ENCODE measurements at regions not wholly inside any gene's neighbourhood (a gene's known extent, or its start where the extent isn't known, plus 50 kb on each side); places are given as distances from the start of the nearest gene placed in this dataset.

DNA sequence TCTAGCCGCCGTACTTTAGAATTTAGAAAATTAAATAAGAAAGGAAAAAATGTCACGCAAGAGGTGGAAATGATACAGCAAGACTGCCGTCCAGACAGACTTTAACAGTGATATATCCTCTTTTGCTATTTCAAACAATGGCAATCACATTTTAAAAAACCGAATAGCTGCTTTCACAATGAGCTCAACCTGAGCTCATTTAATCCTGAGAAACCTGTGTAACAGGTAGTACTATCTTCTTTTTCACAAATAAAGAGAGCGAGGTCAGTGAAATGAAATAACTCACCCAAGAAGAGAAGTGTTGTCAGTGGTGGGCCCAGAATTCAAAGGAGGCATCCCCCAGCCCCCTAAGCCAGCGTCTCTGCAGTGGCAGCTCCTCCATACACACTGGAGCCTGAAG lies 60.7 kb upstream of the DAPL1 start:
- ChIA-PET CTCF (interaction anchor here (1.4 to 3.8 kb wide), 2 partner anchors 11 to 710 kb away, joined by 3 to 21 read pairs; no protein-coding TSS in a partner anchor), POLR2A (no interaction called here)
- H3K27me3 ChIP-seq (ENCODE audit: control insufficient read depth in 2 of 2, insufficient read depth in 2 of 2, low read length in 2 of 2) = peaks cover 3 to 14% of the 10 kb centered on the region in 2 experiments
- DNase-seq (ENCODE audit: low read depth, low spot score) (no peak), FAIRE-seq (no peak)
- no peak overlapping the region for H3K27ac ChIP-seq (ENCODE audit: insufficient read depth, low read depth, low read length)
- no peaks in the 10 kb centered on the region for H3K79me2 ChIP-seq (ENCODE audit: control insufficient read depth, insufficient read depth, low read length)
- H2AFZ ChIP-seq (ENCODE audit: low read depth, low read length) = no peak overlapping the region
- H3K9me1 ChIP-seq (replicated peaks; ENCODE audit: control insufficient read depth, extremely low read depth, insufficient read depth, low read length) = no peaks in the 10 kb centered on the region
- H3K4me2 ChIP-seq (ENCODE audit: insufficient read depth, low read length) = no peak overlapping the region
- intact Hi-C loops (cut with micrococcal nuclease) (no loop called here), dilution Hi-C loops (cut with MboI; ENCODE audit: extremely low pct_ligation_motif_present, low sequenced_read_pairs) (no loop called here)
- no peak overlapping the region for H3K4me3 ChIP-seq (replicated peaks in 1 of 3; ENCODE audit: insufficient read depth in 1 of 3, low read depth in 1 of 3, low read length in 3 of 3)
- TF ChIP-seq GATA2 (IDR thresholded peaks at IDR 0.05; ENCODE audit: insufficient read depth, insufficient read length, low read depth, low read length) = no peak
- no peak for TF ChIP-seq CTCF (IDR thresholded peaks at IDR 0.05; ENCODE audit: extremely low read depth in 1 of 2, insufficient read depth in 1 of 2, low read depth in 1 of 2, low read length in 2 of 2)
- TF ChIP-seq FOS (IDR thresholded peaks at IDR 0.05; ENCODE audit: borderline replicate concordance, insufficient read depth, low read length) = no peak
- no peak for TF ChIP-seq EZH2 (IDR thresholded peaks at IDR 0.05; ENCODE audit: borderline replicate concordance, low read depth, low read length, severe bottlenecking)
- no peak for TF ChIP-seq JUN (IDR thresholded peaks at IDR 0.05; ENCODE audit: borderline replicate concordance, insufficient read depth, insufficient read length, low read depth)
- no peak for TF ChIP-seq POLR2AphosphoS5 (IDR thresholded peaks at IDR 0.05; ENCODE audit: insufficient read depth, low read depth, low read length)
- TF ChIP-seq MAX (IDR thresholded peaks at IDR 0.05; ENCODE audit: insufficient read depth, insufficient read length) = no peak
- no peak for TF ChIP-seq POLR2A (IDR thresholded peaks at IDR 0.05; ENCODE audit: low read depth, low read length)
- TF ChIP-seq MYC (IDR thresholded peaks at IDR 0.05; ENCODE audit: low read depth, low read length) = no peak
- H3K36me3 ChIP-seq (ENCODE audit: control insufficient read depth in 2 of 2, extremely low read depth in 1 of 2, insufficient read depth in 2 of 2, low read length in 2 of 2) = no peaks in the 10 kb centered on the region
- no TSS peak for BruUV-seq (replicated peaks)
- no peaks in the 10 kb centered on the region for H4K20me1 ChIP-seq (replicated peaks; ENCODE audit: control insufficient read depth, extremely low read depth, insufficient read depth, low read length)
- no peaks in the 10 kb centered on the region for H3K4me1 ChIP-seq (ENCODE audit: control insufficient read depth, extremely low read depth, insufficient read depth, low read length)
- no peak overlapping the region for H3K9ac ChIP-seq (replicated peaks; ENCODE audit: extremely low read depth, insufficient read depth, low read length)
- no peaks in the 10 kb centered on the region for H3K9me3 ChIP-seq (replicated peaks; ENCODE audit: control insufficient read depth, insufficient read depth, low read length)

Data from endothelial cell of umbilical vein (primary cell).